IPS DF 19.7 (cell line): ENCODE measurements at regions not wholly inside any gene's neighbourhood (a gene's known extent, or its start where the extent isn't known, plus 50 kb on each side); places are given as distances from the start of the nearest gene placed in this dataset.

Source experiments
- DNase-seq: peaks from one replicate; pipeline ENCODE4 v3.0.0-alpha.2; 2013; ENCODE audit warnings: low read depth, low spot score

- DNase-seq: no peak
Measured at GRCh38 chr11:116643521-116643920, 129.3 kb downstream of the BUD13 start.

GRCh38 chr11:116642902-116643301 lies 129.9 kb downstream of the BUD13 start:
- DNase-seq: no peak

- no peak for DNase-seq
Measured at GRCh38 chr11:116642481-116642880, 130.3 kb downstream of the BUD13 start.

- DNase-seq: no peak
Measured at GRCh38 chr11:116641561-116642045, 131.2 kb downstream of the BUD13 start.

- DNase-seq: no peak
Measured at GRCh38 chr11:116640641-116641402, 132.0 kb downstream of the BUD13 start.

GRCh38 chr11:116638463-116638862 lies 134.3 kb downstream of the BUD13 start:
- DNase-seq: no peak

GRCh38 chr11:116637766-116638165 lies 135.0 kb downstream of the BUD13 start:
- no peak for DNase-seq

- DNase-seq: no peak
Measured at GRCh38 chr11:116636341-116636929, 136.4 kb downstream of the BUD13 start.

- DNase-seq: no peak
Measured at GRCh38 chr11:116631201-116631600, 141.6 kb downstream of the BUD13 start.

GRCh38 chr11:116618461-116618860 lies 154.3 kb downstream of the BUD13 start:
- DNase-seq: no peak

- DNase-seq: no peak
Measured at GRCh38 chr11:116615211-116615865, 157.4 kb downstream of the BUD13 start.

GRCh38 chr11:116614306-116615210 lies 158.2 kb downstream of the BUD13 start:
- DNase-seq: no peak

GRCh38 chr11:116613206-116613875 lies 159.4 kb downstream of the BUD13 start:
- DNase-seq: no peak

- no peak for DNase-seq
Measured at GRCh38 chr11:116611998-116612620, 160.7 kb downstream of the BUD13 start.

GRCh38 chr11:116610190-116610589 lies 162.6 kb downstream of the BUD13 start:
- DNase-seq: no peak

GRCh38 chr11:116607027-116607426 lies 165.8 kb downstream of the BUD13 start:
- no peak for DNase-seq

- DNase-seq: peak; percentile 61
Measured at GRCh38 chr11:116605543-116606459, 167.0 kb downstream of the BUD13 start.

GRCh38 chr11:116603728-116604323 lies 169.0 kb downstream of the BUD13 start:
- no peak for DNase-seq

GRCh38 chr11:116602637-116602942 lies 170.2 kb downstream of the BUD13 start:
- DNase-seq: no peak
